H7 (cell line): ENCODE measurements at regions not wholly inside any gene's neighbourhood (a gene's known extent, or its start where the extent isn't known, plus 50 kb on each side); places are given as distances from the start of the nearest gene placed in this dataset.

Experiments used
- DNase-seq: peaks from one replicate; pipeline ENCODE4 v3.0.0; 2012
- H3K27me3 ChIP-seq: 2 replicates; pipeline ENCODE4 v1.6.0; 2011; ENCODE audit warnings: mild to moderate bottlenecking, low read length; ENCODE audit not compliant: control insufficient read depth, insufficient read depth
- H3K36me3 ChIP-seq: replicated peaks from 2 replicates; pipeline ENCODE4 v1.5.1; 2011; ENCODE audit warnings: low read length; ENCODE audit not compliant: control insufficient read depth, insufficient read depth
- H3K4me3 ChIP-seq: 2 replicates; pipeline ENCODE4 v1.5.1; 2011; ENCODE audit warnings: low read depth, mild to moderate bottlenecking, control low read depth, low read length, moderate library complexity; ENCODE audit not compliant: insufficient read depth

DNA sequence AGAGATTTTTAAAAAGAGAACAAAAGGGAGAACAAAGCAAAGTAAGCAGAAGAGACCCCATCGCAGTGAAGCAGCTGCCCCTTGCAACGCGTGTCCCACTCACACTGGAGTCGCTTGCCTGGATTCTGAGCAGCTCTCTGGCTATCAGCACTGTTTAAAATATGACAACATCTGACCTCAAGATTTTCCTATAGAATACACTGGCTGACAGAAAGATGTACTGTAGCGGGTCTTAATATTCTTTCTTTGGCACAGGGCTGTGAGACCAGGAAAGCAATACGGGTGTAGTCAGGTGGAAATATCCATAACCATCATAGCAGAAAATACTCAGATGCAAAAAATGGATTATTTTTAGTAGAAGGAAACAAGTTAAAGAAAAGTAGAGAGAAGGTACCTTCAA lies 125.7 kb upstream of the TNS3 start:
- Histone ChIP-seq H3K4me3 (no peak overlapping the region), H3K27me3 (no peaks in the 10 kb centered on the region), H3K36me3 (no peaks in the 10 kb centered on the region)
- no peak for DNase-seq

DNA sequence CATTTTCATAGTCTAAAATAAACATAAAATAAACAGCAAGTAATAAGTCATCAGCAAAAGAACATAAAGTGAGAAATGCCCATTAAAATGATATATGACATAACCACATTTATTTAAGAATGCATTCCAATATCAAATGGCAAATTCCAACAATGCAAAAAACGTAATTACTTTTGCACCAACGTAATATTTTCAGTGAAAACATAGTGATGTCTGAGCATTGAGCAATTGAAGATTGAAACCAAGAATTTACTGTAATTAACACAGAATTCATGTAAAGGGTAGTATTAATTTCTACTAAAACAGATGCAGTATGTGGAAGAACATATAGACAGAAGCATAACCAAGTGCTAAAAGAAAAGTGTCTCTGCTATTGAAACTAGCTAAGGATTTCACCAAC lies 123.0 kb upstream of the TNS3 start:
- Histone ChIP-seq H3K36me3 (no peaks in the 10 kb centered on the region), H3K27me3 (no peaks in the 10 kb centered on the region), H3K4me3 (no peak overlapping the region)
- no peak for DNase-seq

DNA sequence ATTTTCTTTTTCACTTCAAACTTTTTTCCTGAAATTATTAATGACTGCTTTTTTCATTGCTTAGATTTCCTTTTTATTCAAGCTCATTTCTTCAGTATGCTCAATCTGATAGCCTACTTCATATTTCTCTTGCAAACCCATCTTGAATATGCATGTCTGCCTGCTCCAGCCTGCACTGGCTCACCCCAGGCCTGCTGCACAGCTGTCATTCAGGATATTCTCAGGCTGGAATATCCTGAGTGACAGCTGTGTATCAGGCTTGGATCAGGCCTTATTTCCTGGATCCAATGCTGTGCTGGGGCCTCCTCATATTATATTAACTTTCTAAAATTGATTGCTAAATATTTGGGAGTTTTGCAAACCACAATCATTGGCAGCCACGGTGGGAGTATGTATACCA lies 120.2 kb upstream of the TNS3 start:
- H3K4me3 ChIP-seq = no peak overlapping the region
- no peaks in the 10 kb centered on the region for H3K27me3 ChIP-seq
- H3K36me3 ChIP-seq = no peaks in the 10 kb centered on the region
- no peak for DNase-seq

DNA sequence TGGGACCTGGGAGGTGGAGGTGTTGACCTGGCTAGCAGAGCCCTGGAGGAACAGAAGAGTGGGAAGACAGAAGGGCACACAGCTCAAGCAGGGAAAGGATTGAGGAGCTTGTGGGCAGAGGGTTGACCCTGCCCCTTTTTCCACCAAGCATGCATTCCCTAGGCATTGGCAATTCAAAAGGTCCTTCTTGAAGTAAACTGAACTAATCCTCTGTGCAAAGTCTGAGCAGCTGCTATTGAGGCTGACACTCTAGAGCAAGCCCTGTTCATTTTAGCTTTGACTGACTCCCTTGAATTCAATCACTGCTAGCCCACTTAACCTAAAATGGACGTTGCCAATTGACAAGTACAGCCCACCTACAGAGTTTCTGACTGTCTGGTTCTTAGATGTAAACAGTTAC lies 116.5 kb upstream of the TNS3 start:
- no peak overlapping the region for H3K4me3 ChIP-seq
- H3K36me3 ChIP-seq = no peaks in the 10 kb centered on the region
- H3K27me3 ChIP-seq = no peaks in the 10 kb centered on the region
- no peak for DNase-seq

DNA sequence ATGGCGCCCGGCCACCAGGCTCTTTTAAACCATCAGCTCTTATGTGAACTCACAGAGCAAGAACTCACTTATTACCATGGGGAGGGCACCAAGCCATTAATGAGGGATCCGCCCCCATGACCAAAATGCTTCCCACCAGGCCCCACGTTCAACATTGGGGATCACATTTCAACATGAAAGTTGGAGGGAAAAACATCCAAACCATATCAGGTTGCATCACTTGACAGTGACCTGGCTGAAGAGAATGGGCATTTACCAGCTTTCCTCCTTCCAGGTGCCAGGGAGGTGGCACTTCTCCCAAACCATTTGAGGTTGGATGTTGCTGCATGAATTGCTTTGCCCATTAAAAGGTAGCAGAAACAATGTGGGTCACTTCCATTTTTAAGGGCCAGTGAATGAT lies 115.6 kb upstream of the TNS3 start:
- H3K36me3 ChIP-seq = no peaks in the 10 kb centered on the region
- no peaks in the 10 kb centered on the region for H3K27me3 ChIP-seq
- no peak for DNase-seq
- no peak overlapping the region for H3K4me3 ChIP-seq

DNA sequence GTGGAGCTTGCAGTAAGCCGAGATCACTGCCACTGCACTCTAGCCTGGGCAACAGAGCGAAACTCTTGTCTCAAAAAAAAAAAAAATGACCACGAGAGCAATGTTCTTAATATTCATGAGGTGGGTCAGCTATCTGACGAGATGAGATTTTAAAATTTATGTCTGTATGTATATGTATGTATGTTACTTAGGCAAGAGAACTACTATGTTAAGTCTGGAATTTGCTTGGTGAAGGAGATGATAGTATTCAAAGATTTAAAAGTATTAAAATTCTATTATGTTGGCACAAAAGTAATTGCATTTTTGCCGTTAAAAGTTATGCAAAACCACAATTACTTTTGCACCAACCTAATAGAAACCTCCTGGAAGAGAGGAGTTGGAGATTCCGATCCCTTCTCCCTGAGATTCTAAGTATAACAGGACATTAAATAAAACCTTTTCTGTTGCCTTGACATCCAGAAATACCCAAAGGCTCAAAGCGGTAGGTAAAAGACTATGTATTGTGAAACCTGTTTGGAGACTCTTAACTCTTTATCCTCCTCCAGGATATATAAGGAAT lies 114.3 kb upstream of the TNS3 start:
- no peaks in the 10 kb centered on the region for H3K27me3 ChIP-seq
- no peaks in the 10 kb centered on the region for H3K36me3 ChIP-seq
- H3K4me3 ChIP-seq = no peak overlapping the region
- DNase-seq = no peak

DNA sequence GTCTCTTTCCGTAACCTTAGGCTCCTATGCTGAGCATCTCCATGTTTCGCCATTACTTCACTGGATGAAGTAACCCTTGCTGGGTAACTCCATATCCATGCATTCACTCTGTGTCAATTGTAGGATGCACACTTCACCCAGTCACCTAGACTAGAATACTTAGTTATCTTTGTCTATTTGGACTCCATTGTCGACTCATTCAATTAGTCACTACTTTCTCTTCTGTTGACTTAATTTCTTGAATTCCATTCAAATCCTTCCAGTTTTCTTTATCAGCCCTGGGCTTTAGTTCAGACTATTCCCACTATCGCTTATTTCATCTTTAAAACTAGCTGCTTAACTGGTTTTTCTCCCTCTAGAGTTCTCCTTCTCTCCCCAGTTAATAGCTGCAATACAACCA lies 111.3 kb upstream of the TNS3 start:
- H3K36me3 ChIP-seq = no peaks in the 10 kb centered on the region
- no peak for DNase-seq
- no peaks in the 10 kb centered on the region for H3K27me3 ChIP-seq
- no peak overlapping the region for H3K4me3 ChIP-seq

DNA sequence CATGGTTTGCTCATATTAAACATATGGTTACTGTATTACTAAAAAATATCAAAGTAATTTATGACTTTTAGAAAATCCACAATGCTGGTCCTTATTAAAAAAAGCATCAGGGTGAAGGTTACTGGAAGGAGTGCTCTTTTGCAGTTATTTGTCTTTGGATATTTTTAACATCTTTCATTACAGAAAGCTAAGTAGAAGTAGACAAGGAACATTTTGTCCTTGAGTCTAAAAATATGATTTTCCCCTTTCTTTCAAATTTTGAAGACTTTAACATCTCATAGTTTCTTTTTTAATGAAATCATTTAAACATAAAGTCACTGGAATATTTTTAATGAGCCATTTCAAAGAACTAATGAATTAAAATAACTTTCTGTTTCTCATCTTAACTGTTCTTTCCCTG lies 110.1 kb upstream of the TNS3 start:
- DNase-seq = no peak

DNA sequence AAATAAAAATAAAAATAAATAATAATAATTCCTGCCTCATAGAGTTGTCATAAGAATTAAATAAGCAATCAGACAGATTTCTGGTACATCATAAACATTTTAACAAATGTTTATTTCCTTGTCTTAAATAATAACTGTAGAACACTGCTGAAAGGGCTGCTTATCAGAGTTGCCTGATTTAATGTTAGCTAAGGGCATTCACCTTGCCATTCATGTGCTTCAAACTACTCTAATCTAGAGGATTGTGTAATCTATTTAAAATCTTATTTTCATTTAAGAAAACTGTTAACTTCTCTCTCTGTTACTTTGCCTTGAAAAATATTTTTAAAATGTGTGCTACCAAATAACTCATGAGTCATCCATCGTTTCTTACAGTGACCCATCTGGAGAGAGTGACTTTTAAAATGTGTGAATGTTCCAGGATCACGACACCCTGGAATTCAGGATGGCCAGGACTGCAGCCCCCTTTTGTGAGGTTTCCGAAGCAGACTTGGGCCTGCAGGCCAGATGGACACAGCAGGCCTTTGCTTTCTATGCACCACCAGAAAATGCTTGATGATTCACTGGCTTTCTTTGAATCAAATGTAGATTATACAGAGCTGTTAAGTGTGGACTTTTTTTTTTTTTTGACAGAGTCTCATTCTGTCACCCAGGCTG lies 109.1 kb upstream of the TNS3 start:
- Histone ChIP-seq H3K36me3 (no peaks in the 10 kb centered on the region), H3K27me3 (no peaks in the 10 kb centered on the region), H3K4me3 (no peak overlapping the region)
- DNase-seq = no peak

More for the DNA sequence above, 110.1 kb upstream of the TNS3 start:
- Histone ChIP-seq H3K36me3 (no peaks in the 10 kb centered on the region), H3K4me3 (no peak overlapping the region), H3K27me3 (no peaks in the 10 kb centered on the region)

DNA sequence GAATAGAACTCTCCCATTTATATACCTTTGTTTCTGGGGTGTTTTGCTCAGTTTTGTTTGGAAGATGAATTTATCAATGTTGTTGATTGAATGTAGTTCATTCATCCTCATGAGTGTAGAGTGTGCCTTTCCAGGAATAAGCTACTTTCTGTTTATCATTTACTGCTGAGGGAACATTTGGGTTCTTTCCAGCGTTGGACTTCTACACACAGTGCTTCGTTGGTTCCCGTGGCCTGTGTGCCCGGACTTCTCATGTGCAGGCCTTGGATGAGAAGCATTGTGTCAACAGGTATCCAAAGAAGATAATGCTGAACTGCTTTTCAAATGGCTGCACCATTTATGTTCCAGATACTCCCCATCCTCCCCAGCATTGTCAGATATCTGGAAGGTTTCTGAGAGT lies 107.6 kb upstream of the TNS3 start:
- Histone ChIP-seq H3K4me3 (no peak overlapping the region), H3K27me3 (no peaks in the 10 kb centered on the region), H3K36me3 (no peaks in the 10 kb centered on the region)
- DNase-seq = no peak

DNA sequence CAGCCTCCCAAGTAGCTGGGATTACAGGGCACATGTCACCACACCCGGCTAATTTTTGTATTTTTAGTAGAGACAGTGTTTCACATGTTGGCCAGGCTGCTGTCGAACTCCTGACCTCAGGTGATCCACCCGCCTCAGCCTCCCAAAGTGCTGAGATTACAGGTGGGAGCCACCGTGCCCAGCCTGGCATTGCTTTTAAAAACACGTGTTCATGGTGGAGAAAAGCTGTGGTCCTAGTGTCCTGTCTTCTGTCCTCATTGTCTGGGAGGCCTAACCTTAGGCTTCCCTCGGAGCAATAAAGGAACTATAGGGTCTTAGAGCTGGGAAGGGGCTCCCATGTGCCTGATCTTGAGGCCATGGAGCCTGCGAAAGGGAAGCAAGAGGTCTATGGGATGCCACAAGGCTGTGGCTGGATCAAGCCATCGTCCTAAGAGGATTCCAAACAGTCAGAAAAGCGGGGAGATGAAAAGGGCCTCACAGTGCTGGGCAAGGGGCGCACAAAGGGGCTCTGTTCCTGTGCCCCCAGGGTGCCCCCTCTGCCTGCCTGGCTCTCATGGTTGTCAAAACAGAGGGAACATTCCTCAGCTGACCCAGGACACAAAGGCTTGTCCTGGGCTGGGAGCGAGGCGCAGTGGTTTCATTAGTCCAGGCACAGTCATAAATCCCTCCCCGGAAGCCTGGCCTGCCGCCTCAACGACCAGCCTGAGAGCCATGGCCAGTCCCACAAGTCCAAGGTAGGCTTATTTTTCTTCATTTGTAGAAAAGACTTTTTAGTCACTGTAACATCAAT lies 106.6 kb upstream of the TNS3 start:
- Histone ChIP-seq H3K36me3 (no peaks in the 10 kb centered on the region), H3K27me3 (no peaks in the 10 kb centered on the region), H3K4me3 (no peak overlapping the region)
- DNase-seq = no peak

DNA sequence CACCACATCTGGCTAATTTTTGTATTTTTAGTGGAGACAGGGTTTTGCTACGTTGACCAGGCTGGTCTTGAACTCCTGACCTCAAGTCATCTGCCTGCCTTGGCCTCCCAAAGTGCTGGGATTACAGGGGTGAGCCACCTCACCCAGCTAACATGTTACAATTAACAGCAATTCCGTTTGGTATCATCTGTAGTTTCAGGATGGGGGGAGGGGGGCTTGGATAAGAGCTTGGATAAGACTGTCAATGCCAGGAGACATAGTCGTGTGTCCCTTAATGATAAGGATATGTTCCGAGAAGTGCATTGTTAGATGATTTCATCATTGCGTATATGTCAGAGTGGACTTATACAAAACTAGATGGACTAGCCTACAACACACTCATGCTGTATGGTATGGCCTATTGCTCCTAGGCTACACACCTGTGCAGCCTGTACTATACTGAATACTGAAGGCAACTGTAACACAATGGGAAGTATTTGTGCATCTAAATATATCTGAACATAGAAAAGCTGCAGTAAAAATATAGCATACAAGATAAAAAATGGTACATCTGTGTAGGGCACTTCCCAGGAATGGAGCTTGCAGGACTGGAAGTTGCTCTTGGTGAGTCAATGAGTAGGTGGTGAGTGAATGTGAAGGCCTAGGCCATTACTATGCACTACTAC lies 103.9 kb upstream of the TNS3 start:
- Histone ChIP-seq H3K36me3 (no peaks in the 10 kb centered on the region), H3K27me3 (no peaks in the 10 kb centered on the region), H3K4me3 (no peak overlapping the region)
- DNase-seq = no peak

DNA sequence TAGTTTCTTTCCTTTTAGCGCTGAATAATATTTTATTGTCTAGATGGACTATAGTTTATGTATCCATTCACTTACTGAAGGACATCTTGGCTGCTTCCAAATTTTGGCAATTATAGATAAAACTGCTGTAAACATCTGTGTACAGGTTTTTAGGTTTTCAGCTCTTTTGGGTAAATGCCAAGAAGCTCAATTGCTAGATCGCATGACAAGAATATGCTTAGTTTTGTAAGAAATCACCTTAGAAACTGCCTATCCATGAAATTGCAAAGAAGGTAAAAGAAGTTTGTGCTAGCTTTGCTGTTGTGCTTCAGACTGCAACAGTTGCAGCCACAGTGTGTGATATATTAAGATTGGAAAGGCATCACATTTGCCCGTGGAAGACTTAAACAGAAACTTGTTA lies 103.2 kb upstream of the TNS3 start:
- no peaks in the 10 kb centered on the region for H3K27me3 ChIP-seq
- no peak for DNase-seq
- H3K4me3 ChIP-seq = no peak overlapping the region
- no peaks in the 10 kb centered on the region for H3K36me3 ChIP-seq

DNA sequence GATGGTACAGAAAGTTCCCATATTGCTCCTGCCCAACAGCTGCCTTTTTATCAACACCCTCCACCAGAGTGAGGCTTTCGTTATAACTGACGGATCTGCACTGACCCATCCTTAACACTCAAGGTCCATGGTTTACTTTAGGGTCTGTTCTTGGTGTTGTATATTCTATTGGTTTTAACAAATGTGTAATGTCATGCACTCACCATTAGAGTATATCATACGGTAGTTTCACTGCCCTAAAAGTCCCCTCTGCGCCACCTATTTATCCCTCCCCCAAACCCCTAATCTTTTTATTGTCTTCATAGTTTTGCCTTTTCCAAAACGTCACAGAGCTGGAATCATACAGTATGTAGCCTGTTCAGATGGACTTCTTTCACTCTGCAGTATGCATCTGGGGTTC lies 102.8 kb upstream of the TNS3 start:
- Histone ChIP-seq H3K36me3 (no peaks in the 10 kb centered on the region), H3K4me3 (no peak overlapping the region), H3K27me3 (no peaks in the 10 kb centered on the region)
- no peak for DNase-seq

DNA sequence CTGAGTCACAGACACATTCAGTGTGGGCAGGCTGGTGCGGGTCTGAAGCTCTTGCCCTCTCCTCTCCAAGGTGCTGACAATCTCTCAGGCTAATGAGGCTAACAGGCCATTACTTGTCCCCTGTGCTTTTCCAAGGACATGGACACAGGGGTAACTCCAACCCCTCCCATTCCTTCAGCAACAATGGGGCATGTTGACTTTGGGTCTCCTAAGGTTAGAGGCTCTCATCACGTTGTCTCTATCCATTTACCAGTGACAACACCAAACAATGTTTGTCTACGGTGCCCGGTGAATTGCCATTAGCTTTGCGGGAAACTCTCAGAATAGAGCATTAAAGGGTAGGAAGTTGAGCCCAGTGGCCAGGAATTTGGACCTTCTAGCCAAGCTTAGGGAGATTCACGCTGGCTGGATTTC lies 101.6 kb upstream of the TNS3 start:
- no peak overlapping the region for H3K4me3 ChIP-seq
- H3K27me3 ChIP-seq = no peaks in the 10 kb centered on the region
- H3K36me3 ChIP-seq = no peaks in the 10 kb centered on the region
- no peak for DNase-seq
